ENCODE measurements at regions not wholly inside any gene's neighbourhood (a gene's known extent, or its start where the extent isn't known, plus 50 kb on each side); places are given as distances from the start of the nearest gene placed in this dataset.
A peak's percentile ranks its signal among the peaks of the same experiment; 100 is the strongest.
"Not testable (repeated sequence)": the region's sequence is repeated elsewhere in the genome, so short reads cannot be mapped to it uniquely, and the experiment has no call there.

DNA sequence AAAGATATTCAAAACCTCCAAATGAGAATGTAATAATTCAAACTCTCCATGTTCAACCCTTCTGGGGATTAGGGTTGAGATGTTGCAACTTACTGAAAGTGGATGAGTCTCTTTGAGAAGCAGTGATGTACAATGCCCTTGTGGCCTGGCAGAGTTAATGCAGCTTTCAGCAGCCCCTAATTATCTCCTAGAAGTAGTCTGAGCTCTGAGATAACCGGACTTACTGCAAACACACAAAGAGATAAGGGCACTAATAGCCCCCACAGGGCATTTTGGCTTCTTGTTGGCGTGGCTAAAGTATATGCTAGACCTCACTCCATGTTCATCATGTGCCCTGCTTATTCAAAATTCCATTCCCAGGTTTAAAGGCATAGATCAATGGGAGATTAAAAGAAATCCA, 404.7 kb downstream of the NEBL start:
- DNase-seq (ENCODE audit: low read depth): no peak

DNA sequence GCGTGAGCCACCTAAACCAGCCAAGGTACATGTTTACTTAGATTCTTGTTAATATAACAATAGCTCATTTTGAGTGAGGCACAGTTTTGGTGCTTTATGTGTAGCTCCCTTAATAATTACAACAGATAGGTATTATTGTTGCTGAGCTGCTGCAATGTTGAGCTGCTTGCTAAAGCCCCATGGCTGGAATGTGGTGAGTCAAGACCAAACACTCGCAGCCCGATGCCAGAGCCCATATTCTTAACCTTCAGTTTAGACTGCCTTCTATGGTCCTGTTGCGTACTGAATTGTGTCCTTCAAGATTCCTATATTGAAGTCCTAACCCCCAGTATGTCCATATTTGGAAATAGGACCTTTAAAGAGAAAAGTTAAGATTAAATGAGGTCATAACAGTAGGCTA, 407.1 kb downstream of the NEBL start:
- DNase-seq (ENCODE audit: low read depth): no peak

DNA sequence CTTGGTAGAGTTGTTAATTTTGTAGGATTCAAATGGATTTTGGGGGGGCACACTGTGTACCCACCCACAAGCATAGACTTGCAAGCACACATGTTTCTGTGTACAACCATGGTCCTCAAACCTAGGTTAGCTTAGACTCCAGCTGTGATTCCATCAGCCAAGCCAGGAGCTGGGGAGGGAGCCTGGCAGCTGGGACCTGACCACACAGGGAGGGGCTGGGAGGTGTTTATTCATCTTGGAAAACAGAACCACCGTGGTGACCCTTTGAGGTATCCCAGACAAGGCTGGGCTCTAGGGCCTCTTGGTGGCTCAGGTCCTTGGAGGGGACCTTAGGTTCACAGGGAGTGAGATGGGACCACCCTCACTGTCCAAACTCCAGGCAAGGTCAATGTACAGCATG, 410.3 kb downstream of the NEBL start:
- no peak for DNase-seq (ENCODE audit: low read depth)

DNA sequence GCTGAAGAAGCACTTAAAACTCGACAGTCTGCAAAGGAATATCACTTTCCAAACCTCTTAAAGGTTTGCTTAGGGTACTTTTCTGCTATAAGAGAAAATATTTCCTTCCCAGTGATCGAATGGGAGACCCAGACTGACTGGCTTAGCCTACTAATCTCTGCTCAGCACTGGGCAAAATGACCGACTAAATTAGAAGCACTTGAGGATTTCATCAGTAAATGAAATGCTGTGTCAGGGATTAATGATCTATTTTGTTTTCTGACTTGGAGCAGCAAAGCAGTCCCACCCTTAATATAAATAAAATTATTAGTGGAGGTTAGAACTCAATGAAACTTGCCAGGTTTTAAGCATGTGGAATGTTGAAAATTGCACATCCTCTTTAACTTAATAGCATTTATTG, 411.6 kb downstream of the NEBL start:
- DNase-seq (ENCODE audit: low read depth): no peak

DNA sequence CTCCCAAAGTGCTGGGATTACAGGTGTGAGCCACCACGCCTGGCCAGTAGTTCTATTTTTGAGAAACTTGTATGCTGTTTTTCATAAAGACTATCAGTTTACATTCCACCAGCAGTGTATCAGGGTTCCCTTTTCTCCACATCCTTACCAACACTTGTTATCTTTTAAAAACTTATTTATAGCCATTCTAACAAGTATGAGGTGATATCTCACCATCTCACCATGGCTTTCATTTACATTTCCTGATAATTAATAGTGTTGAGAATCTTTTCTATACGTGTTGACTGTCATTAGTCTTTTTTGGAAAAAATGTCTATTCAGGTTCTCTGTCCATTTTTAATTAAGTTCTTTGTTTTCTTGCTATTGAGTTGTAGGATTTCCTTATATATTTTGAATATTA, 416.1 kb downstream of the NEBL start:
- DNase-seq (ENCODE audit: low read depth): no peak

DNA sequence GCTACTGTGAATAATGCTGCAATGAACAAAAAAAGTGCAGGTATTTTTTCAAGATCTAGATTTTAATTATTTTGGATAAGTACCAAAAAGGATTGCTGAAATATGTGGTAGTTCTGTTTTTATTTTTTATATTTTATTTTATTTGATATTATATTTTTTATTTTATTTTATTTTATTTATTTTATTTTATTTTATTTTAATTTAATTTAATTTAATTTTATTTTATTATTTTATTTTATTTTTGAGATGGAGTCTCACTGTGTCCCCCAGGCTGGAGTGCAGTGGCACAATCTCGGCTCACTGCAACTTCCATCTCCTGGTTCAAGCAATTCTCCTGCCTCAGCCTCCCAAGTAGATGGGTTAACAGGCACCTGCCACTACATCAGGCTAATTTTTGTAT, 416.5 kb downstream of the NEBL start:
- DNase-seq (ENCODE audit: low read depth): not testable (repeated sequence)

DNA sequence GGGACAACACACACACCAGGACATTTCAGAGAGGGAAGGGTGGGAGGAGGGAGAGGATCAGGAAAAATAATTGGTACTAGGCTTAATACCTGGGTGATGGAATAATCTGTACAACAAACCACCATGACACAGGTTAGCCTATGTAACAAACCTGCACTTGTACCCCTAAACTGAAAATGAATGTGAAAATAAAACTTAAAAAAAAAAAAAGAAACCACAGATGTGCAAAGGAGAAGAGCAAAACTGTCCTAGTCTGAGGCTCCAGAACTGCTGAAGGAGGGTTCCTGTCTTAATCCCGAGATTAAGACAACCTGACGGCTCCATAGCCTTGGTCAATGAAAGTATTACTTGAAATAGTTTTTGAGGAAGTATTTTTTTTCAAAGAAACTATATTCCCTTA, 423.0 kb downstream of the NEBL start:
- DNase-seq (ENCODE audit: low read depth): no peak

DNA sequence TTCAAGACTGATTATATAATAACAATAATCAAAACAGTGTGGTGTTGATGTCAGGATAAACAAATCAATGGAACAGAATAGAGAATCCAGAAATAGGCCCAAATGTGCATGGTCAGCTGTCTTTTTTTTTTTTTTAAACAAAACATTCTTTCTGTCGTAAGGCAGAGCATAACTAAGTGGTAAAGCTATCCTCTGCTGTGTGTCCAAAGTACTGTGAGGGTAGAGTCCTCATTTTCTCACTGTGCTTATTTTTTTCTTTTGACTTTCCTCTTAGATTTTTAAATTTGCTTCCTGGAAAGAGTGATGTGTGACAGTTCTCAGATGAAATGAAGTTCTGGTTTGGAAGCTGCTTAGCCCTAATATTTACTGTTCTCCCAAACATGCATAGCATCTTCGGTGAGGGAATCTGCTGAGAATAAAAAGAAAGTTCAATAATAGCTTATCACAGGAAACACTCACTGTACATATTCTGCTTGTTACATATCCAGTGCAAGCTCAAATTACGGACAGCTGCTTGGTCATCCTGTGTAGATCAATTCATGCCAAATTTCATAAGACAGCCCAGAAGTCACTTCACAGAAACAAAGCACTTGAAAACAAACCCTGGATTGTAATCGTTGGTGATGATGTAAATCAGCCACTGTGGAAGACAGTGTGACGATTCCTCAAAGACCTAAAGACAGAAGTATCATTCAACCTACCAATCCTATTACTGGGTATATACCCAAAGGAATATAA, 423.9 kb downstream of the NEBL start:
- DNase-seq (ENCODE audit: low read depth): no peak

DNA sequence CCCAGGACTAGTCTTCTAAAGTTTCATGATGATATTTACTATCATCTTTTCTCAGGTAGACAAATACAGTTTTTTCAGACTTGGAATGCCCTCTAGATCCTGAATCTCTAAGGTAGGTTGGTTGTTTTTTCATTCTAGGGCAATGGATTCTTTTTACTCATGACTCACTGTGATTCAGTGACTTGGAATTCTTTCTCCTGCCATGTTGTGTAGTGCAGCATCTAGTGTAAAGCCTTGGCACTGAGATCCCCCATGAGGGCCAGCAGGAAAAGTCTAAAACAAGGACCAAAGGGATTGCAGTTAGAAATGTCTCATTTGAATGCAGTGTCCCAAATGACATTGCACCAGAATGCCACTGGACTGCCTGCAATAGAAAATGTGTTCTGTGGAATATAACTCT, 430.4 kb downstream of the NEBL start:
- DNase-seq (ENCODE audit: low read depth): peak; percentile 30

DNA sequence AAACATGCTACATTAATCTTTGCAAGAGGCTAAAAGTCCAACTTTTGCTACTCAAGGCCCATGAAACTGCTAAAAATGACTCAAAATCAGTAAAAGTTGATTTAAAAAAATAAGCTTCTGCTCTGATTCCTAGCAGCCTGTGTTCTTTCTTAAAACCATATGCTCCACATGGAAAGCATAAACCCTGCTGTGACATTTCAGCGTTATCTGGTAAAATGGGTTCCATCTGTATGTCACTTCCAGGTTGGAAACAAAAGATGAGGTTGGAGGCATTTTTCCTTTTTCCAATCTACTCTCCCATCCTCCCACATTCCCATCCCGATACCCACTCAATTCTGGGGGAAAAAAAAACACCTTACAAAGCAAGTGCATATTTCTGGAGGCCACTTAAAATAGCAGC, 439.5 kb downstream of the NEBL start:
- no peak for DNase-seq (ENCODE audit: low read depth)

DNA sequence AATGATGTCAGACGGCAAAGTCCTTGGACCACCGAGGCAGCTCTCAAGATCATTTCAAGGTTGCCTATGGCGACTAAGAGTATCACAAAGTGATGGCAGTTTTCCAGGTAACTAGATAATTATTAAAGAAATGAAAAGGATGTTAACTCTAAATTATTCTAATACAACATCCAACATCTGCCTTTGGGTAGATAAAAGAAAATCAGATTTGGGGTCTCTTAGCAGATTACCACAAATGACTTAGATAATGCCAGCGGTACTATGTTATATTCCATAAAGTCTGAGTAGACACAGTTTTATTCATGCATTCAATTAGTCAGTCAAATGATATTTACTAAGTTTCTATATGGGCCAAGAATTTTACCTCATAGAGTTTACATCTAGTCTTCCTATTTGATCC, 441.3 kb downstream of the NEBL start:
- DNase-seq (ENCODE audit: low read depth): no peak

DNA sequence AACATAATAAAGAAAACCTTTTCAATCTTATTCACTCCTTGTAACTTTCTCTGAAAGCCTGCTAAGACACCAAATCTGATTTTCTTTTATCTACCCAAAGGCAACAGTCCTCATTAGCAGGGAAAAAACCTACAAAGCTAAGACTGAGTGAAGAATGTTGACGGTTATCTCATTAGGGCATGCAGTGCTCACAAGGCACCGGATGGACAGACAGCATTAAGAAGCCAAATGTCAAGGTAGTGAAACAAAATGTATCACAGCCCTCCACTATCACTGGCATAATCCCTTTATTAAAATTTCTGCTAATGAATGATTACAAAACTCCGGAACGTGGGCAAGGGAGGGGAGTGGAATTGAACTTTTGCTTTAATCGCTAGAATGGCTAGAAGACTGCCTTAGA, 442.8 kb downstream of the NEBL start:
- no peak for DNase-seq (ENCODE audit: low read depth)

DNA sequence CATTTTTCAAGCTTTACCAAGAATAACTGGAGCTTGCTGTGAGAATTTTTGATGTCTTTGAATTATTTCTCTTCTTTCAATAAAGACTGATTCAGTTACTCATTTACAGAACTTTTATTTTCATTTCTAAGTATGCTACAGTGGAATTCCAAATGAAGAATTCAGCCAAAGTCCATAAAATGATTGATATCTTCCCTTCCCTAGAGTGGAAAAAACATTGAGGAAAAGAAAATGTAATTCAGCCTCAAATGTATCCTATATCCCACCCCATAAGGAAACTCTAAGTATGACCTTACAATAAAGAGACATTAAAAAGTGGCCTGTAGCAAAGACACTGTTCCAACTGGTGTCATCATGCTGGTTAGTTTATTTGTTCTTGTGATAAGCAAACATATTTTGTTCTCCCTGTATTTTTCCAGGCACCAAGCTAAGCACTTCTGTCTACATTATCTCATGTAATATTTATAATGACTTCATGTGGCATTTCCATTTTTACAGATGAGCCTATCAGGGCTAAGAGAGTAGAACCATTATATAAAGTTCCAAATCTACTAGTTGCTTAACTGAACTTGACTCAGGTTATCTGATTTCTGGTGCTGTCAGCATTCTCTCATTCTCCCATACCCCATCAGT, 450.4 kb downstream of the NEBL start:
- DNase-seq (ENCODE audit: low read depth): no peak

DNA sequence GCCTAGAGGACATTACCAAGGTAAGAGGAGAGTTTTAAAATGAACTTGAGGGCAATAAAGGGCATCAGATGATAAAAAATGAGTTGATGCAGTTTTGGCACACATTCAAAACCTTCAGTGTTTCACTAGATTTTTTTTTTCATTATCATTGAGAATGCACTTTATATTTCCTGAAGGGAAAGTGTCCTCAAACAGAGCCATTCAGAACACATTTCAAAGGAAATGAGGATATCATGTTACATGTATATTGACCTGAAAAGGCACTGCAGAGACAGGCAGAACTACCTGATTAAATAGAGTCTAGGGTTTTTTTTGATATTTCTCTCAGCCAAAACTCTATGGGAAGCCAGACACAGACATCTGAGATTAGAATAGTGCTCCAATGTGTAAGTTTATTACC, 454.0 kb downstream of the NEBL start:
- DNase-seq (ENCODE audit: low read depth): no peak

DNA sequence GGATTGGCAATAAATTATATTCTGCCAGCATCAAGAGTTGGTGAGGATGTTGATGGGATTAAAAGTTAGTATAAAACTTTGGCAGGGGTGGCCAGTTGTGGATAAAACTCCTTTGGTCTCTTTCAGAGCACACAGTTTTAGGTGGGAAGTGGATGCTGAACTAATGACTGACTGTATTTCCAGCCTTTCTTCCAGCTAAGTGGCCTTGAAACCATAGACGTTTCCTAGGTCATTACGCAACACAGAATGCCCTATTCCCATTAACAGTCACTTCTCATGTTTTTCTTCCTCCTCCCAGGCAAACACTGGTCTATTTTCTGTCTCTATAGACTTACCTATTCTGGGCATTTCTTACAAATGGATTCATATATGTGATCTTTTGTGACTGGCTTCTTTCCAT, 467.4 kb downstream of the NEBL start:
- no peak for DNase-seq (ENCODE audit: low read depth)

DNA sequence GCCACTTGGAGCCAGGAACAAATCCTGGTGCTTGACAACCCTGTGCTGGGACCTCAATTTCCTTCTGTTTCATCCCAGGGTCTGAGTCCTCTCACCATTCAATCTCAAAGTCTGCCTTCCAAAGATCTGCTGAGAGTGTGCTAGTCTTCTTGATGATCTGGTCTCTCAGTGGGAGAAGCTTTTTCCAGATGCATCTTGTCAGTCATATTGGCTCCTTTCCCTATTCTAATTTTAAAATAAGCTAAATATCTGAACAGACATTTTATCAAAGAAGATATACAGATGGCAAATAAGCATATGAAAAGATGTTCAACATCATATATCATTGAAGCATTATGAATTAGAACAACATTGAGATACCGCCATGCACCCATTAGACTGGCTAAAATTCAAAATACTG, 469.3 kb downstream of the NEBL start:
- no peak for DNase-seq (ENCODE audit: low read depth)

DNA sequence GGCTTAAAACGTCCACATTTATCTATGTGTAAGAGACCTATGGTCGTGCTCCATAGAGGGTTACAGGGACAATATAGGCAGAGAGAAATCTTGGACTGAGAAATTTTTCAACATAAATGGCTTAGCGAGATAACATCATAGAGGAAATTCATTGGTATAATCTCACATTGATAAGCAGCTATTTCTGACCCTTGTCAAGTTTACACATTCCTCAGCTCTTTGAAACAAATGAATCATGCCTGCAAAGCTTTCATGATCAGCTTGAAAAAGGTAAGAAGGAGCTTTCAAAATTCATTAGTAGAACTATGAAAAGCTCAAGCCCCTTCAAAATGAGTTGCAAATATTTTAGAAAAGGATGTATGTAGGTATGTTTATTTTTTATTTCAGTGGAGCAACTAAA, 478.8 kb downstream of the NEBL start:
- DNase-seq (ENCODE audit: low read depth): no peak

DNA sequence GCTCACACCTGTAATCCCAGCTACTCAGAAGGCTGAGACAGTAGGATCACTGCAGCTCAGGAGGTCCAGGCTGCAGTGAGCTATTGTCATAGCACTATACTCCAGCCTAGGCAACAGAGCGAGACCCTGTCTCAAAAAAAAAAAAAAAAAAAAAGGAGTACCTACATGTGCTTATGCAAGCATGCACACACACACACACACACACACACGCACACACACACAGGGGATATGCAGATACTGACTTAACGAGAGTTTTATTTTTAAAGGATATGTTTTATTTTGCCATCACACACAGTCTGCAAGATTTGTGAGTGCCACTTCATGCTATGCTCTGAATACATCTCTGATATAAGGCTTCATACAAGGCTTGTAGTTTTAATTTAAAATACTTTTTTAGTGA, 479.3 kb downstream of the NEBL start:
- no peak for DNase-seq (ENCODE audit: low read depth)

DNA sequence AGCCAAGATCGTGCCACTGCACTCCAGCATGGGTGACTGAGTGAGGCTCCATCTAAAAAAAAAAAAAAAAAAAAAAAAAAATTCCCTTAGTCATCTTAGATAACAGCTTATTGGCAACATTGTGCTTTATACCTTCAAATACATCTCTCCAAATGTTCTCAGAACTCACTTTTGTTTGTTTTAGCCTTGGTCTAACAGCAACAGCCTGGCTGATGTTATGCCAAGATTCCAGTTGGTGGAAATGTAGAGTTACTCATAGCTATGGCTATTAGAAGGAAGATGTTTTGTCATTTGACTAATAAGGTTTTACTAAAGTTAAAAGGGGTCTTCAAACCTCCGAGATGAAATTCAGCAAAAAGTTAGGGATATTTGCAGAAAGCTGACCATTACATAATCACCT, 481.4 kb downstream of the NEBL start:
- DNase-seq (ENCODE audit: low read depth): no peak

DNA sequence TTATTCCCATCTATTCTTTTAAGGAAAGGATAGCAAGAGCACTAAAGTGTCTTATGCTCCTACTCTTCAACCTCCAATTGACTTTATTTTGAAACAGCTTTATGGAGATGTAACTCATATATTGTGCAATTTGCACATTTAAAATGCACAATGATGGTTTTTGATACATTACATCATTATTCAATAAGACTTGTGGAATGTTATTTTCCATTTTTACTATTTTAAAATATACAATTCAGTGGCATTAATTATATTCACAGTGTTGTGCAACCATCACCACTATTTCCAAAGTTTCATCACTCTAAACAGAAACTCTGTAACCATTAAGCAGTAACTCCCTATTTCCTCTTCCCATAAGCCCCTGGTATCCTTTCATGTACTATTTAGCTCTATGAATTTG, 489.8 kb downstream of the NEBL start:
- no peak for DNase-seq (ENCODE audit: low read depth)

DNA sequence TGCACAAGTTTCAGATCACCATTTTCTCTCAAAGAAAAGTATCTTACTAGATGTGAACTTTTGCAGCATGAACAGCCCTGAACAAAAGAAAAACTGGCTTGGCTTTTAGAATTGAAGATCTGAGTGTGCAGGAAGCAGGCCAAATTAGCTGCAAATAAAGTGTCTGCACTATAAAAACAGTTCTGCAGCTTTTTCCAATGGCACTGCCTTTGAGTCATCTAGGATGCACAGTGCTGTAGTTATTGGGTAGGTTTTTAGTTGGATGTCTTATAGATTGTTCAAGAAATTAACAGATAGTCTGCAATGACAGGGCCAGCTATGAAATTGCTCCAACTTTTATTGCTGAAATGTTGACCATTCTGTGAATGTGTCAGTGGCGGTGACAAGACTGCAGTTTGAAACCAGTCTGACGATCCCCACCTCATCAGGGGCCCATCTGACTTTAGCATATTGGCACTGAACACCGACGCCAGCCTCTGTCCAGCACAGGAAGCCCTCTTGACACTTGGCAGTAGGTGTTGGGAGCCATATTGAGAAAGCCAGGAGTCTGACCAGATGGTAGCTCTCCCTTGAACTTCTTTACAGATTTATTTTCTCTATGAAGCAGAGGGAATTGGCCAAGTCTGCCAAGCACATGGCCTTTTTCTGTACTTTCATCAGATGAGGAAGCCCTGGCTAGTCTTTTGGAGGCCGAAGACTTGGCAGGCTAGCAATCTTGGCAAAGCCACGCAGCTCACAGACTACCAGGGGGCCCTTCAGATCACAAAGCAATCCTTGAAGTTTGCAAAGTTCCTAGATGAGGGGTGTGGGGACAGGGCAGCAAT, 490.6 kb downstream of the NEBL start:
- no peak for DNase-seq (ENCODE audit: low read depth)

DNA sequence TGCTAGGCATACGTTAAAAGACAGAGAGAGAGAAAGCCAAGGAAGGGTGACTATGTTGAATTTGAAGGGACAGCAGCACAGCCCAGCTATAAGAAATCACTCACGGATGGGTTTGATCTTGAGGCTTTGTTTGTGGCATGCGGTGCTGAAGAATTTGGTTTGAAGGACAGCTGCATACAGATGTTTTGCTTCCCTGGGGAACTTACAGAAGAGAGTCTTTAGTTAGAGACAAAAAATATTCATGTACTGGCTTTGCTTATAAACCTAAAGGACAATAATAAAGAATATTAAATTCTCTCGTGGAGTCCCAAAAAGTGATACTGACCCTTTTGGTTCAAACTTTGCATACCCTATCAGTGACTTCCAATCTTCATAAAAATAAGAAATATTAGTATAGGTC, 491.4 kb downstream of the NEBL start:
- DNase-seq (ENCODE audit: low read depth): no peak

DNA sequence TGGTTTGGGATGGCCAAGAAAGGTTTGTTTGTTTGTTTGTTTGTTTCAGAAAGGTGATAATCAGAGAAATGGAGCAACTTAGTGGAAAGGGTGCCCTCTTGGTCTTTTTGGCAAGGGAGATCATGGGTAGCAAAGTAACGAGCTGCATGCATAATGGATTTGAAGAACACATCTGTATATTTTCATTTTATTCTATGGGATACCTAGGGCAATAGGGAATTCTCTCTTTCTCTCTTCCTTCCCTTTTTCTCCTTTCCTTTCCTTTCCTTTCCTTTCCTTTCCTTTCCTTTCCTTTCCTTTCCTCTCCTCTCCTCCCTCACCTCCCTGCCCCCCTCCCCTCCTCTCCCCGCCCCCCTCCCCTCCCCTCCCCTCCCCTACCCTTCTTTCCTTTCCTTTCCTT, 492.1 kb downstream of the NEBL start:
- DNase-seq (ENCODE audit: low read depth): no peak

Data from HS-27A (cell line).